HG03342 (cell line): ENCODE measurements at regions not wholly inside any gene's neighbourhood (a gene's known extent, or its start where the extent isn't known, plus 50 kb on each side); places are given as distances from the start of the nearest gene placed in this dataset.
"Not testable (repeated sequence)": the region's sequence is repeated elsewhere in the genome, so short reads cannot be mapped to it uniquely, and the experiment has no call there.

ENCODE experiments used
- ATAC-seq: cut with Tn5 transposase; IDR thresholded peaks from one replicate; pipeline ENCODE4 v1.9.1; 2021; ENCODE audit warnings: mild to moderate bottlenecking, moderate library complexity; ENCODE audit not compliant: unreplicated experiment

DNA sequence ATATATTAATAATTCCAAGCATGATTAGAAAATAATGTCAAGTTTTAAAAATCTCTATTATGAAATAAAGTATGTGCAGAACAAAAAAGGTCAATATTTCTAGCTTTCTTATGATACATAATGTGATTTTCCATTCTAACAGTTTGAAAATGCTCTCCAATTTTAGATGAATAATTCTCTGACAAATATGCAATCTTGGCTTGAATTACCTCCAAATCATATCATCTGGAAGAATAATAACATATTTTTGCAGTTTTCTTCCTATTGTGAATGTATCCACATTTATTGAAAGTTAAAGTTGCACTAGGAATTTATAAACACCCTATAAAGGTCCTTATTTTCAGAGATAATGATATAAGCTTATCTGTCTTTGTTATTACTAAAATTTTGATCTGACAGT is 548.5 kb upstream of the SLC10A2 start:
- ATAC-seq: no peak

DNA sequence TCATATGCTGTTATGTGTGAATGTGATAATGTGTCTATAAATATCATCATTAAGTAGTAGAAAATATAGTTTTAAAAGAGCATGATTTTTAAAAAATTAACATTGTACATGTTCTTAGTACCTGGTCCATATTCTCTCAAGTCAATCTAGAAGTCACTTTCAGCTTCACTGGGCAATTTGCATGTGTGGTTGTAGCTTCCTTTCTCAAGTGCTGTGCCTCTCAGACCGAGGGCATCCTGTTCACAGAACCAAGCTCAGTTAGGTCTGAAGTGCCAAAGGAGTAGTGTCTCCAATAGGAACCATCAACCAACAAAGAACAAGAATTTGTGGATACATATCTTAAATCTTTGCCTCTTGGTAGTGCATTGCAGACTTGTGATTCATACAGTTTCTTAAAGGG is 541.8 kb upstream of the SLC10A2 start:
- peak; percentile 90 for ATAC-seq

DNA sequence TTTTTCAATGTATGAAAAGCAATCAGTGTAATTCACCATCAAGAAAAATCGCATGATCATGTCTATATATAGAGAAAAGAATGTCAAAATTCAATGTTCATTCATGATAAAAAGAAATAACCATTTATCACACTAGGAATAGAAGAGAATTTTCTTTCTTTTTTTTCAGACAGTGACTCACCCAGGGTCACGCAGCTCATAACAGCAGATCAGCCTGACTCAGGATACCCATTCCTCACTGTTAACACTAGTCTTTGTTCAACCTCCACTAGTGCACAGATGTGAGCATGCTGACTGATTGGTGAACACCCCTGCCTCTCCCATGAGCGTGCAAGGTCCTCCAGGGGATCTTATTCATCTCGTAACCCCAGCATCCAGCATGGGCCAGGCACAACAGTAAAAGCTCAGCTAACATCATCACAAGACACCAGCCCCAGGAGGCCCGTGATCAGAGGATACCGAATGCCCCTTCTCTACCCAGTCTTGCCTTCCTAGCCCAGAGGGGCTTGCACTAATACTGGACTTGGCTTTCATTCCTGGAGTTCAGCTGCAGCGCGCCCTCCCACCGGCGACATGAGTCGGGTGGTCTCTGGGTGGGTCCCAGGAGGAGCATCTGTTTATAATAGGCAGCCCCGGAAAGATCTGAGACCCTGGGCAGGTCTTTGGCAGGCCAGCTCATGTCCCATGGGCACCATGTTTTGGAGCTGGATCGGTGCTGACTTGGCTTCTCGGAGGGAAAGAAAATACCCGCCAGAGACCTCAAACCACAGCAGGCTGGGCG is 539.5 kb upstream of the SLC10A2 start:
- ATAC-seq: no peak

DNA sequence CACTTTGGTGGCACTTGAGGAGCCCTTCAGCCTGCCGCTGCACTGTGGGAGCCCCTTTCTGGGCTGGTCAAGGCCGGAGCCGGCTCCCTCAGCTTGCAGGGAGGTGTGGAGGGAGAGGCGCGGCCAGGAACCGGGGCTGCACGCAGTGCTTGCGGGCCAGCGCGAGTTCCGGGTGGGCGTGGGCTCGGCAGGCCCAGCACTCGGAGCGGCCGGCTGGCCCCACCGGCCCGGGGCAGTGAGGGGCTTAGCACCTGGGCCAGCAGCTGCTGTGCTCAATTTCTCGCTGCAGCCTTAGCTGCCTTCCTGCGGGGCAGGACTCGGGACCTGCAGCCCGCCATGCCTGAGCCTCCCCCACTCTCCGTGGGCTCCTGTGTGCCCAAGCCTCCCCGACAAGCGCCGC is 533.7 kb upstream of the SLC10A2 start:
- not testable (repeated sequence) for ATAC-seq

DNA sequence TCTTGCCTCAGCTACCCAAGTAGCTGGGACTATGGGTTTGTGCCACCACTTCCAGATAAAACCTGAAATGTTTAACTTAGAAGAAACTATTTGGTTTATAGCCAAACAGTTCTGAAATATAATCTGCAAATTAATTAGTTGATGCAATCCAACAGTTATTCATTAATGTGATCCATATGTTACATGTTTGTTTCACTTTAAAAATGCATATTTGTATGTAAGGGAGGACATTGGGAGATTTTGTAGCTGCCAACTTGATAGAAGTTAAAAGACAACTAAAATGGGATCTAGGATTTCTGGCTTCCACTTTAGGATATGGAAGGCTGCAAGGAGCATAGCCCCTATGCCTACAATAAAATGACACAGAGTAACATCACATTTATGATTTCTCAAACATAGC is 532.5 kb upstream of the SLC10A2 start:
- ATAC-seq: no peak

DNA sequence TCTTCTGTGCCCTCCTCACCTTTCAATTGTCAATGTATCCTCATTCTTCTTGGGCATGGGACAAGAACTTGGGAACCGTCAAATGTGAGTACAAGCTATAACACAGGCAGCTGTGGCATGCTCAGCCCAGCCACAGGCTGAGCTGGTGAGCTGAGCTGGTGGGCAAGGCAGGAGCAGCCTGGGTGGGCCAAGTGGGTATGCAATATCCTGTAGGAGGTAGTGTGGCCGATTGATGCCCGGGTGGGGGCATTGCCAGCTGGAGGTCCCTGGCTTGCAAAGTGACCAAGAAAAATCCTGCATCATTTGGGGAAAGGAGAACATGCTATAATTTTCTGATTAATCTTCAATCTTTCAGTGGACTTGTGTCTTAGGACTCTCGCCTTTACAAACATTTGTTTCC is 507.2 kb upstream of the SLC10A2 start:
- ATAC-seq: no peak

DNA sequence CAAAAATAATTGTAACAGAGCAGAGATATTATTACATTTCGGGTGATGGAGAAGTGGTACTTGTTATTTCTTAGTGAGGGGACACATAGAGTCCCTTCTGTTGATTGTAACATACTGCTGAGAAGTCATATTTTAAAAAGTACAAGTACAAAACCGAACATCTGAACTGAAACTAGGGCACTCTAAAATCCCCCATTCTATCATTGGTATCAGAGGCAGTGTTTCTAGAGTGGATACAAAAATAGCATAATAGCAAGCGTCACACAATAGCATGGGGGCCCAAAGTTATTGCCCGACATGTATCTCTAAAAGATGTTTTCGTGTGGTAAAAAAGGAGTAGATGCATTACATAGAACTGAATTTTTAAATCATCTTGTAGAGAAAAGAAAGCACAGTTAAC is 502.1 kb upstream of the SLC10A2 start:
- no peak for ATAC-seq

DNA sequence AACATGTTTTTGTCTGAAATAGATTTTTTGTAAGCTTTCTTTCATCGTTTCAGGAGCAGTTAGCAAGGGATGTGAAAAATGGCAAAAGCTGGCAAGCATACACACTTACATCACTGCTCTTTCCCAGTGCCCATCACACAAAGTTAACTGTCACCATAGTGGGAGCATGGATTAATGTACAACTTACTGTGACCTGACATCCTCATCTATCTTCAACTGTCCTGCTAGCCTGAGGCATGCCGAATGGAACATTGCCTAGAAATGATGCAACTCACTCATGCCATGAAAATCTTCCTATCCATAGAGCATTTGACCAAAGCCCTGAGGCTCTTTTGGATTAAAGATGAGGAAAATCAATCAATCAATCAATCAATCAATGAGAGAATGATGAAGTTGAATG is 491.7 kb upstream of the SLC10A2 start:
- ATAC-seq: no peak

DNA sequence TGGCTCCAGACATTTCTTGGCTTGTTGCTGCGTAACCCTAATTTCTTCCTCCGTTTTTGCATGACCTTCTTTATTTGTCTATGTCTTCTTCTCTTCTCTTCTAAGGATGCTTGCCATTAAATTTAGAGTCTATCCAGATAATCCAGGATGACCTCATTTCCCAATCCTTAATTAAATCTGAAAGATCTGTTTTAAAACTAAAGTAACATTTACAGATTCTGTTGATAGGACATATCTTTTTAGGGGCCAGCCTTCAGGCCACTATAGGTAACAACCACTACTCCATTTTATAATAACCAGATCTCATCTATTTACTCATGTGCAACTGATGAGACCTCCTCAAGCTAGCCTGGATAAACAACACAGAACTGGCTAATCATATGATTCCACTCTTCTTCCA is 490.5 kb upstream of the SLC10A2 start:
- no peak for ATAC-seq

DNA sequence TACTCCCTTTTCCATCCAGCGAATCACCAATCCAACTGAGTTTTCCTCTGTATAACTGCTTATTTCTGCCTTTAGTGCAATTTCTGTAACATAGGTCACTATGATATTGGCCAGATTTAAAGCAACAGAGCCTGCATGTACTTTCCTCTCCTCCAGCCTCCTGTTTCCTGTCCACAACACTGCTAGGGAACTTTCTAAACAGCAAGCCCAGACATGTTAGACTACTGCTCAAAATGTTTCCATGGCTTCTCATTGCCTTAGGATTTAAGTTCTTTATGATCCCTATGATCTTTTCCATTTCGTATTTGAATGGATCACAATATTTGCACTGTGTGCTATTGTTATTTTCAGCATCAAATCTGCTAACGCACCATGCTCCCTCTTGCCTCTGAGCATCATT is 481.7 kb upstream of the SLC10A2 start:
- no peak for ATAC-seq

DNA sequence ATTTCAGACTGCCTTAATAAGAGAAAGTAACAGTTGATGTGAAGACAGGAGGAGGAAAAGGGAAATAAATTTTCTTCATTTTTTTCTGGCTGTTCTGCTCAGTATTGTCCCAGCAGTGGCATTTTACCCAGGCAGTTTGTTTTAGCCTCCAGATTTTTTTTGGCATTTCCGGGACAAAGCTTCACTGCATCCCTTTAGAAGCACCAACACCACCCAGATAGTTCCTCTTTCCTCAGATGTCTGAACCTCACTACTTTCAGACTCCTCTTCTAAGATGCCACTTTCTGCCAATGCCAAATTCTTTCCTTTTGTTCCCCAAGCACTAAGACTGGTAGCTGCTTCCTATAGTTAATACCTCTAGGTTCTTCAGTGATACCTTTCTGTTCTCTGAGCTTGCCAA is 480.1 kb upstream of the SLC10A2 start:
- ATAC-seq: no peak

DNA sequence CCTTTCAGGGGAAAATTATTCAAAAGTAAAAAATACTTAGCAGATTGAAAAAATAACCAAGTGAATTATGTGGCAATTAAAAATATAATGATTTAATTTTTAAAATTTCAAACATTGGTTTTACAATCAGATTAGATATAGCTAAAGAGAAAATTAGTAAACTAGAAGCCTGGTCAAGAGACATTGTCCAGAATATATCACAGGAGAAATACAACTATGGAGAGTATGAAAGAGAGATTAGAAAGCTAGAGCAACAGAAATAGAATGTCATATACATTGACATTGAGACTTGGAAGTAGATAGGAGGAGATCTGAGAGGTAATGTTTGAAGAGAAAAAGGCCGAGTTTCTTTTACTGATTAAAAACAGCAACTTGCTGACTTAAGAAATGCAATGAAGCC is 476.4 kb upstream of the SLC10A2 start:
- ATAC-seq: no peak

DNA sequence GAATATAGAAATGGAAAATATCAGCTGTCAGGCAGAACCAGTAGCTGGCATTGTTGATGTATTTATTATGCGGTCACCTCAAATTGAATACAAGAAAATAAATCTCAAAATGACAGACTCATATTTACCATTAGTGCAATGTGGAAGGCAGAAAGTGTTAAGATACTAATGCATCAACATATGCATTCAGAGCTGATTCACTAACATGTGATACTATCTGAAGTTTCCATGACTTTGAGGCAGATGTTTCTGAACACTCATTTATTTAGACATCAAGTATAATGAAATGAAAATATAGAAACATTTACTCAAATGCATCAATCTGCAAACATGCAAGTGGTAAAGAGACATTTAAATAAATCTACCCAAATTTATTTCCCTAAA is 474.2 kb upstream of the SLC10A2 start:
- ATAC-seq: no peak

DNA sequence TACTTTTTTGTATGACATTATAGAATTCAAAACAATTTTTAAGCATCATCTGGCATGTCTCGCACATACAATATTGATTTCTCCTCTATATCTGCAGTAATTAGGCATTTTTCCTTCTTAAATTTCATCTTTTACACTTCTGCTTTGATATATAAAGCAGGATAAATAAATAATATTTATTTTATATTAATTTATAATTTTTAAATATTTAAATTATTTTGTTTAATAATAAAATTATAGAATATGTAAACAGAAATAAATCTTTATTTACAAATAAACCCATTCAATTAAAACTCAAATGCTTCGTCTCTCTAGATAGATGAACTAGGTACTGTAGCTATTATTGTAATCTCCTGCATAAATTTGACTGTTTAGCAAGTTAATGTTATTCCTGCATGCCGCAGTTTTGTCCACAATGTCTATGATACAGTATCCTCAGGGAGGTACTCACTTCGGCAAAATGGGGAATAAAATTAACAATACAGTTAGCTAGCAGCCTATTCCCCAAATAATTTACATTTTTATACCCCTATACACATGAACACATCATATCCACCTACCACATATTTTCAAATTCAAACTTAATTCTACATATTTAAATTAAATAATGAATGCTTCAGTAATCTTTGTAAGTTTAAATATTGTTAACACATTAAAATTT is 473.6 kb upstream of the SLC10A2 start:
- no peak for ATAC-seq

DNA sequence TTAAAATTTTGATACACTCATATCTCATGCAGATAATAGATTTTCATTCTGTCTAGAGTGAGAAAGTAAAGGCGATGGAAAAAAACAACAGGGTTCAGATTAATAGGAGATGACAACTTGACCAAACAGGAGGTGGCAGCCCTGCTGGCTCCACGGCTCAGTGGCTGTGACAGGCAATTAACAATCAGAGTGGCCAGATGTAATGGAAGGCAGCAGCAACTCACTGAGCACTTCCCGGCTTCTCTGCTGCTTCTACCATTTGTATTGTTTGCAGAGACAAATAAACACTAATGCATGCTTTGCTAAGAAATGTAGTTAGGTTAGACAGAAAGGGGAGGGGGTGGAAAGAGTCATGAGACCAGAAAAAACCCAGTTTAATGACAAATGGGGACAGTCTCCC is 473.0 kb upstream of the SLC10A2 start:
- ATAC-seq: no peak

DNA sequence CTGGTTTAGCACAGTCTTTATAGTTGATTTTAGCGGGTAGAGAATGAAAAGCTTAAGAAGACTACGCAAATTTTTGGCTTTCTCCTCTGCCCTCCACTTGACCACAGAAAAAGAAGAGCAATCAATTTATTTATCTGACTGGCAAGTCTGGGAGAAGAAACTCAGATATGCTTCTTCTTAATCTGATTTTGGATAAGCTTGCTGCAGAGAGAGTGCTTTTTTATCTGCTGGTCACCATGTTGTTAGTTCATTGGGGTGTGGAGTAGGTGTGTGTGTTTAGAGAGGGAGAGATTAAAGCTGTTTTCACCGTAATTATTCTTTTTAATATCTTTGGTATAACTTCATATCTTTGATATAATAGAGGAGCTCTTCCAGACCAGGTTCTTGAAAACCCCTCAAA is 471.4 kb upstream of the SLC10A2 start:
- no peak for ATAC-seq

DNA sequence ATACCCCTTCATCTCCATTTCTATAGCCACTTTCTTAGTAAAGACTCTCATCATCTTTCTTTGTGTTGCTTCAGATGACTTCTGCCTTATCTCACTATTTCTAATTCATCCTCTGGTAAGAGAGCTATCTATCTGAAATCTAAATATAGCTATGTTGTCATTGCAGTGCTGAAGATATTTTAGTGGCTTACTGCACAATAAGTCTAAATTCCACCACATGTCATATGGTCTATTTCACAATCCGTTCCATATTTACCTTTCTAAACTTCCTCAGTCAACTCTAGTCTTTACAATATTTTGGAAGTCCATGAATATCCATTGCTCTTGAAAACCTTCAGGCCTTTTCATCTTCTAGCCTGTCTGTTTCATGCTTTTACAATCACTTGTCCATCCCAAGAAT is 465.1 kb upstream of the SLC10A2 start:
- no peak for ATAC-seq

DNA sequence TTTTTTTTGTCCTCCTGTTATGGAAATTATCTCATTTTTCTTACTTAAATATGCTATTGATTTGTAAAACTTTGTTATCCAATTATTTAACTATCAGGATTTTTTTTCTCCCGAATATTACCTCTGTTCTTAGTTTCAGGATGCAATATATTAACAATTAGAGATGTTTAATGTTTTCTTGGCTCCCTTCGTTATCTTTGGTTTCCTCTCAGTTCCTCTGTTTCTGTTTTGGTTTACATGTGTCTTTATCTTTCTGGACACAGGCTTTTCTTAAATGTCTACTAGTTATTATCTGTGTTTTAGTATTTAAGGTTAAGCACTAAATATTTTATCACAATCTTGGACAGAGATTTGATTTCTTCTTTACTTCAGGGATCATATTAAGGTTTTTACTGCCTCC is 462.2 kb upstream of the SLC10A2 start:
- ATAC-seq: no peak

DNA sequence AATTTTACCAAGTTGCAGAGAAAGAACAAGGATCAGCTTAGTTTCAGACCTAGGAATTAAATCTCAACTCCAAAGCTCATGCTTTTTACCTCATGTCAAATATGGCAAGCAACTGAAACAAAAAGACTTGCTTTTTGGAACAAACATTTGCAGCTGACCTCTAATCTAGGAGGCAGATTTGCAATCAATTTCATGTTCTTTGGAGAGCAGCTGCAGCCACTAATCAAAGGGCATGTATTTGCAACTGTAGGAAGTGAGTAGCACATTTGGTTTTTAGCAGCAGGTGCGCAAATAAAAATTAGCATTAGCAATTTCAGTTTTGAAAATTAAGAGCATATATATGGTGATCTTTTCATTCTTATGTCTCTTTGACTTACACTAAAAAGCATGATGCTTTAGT is 459.3 kb upstream of the SLC10A2 start:
- ATAC-seq: no peak

DNA sequence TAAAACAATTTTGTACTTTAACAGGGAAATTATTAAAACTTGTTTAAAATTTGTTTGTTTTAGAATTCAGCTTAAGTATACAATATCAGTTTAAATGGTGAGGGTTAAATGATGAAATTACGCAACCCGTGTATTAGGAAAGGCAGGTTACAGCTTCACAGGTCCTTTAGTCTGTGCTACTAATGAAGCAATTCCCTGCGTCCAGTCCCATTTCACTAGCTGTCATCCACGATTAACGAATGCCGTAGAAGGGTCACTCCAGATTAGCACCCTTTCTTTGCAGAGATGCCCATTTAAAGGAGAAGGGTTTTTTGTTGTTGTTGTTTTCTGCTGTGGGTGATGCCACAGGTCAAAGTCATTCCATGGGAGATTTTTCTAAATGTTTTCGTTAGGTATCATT is 457.6 kb upstream of the SLC10A2 start:
- no peak for ATAC-seq

DNA sequence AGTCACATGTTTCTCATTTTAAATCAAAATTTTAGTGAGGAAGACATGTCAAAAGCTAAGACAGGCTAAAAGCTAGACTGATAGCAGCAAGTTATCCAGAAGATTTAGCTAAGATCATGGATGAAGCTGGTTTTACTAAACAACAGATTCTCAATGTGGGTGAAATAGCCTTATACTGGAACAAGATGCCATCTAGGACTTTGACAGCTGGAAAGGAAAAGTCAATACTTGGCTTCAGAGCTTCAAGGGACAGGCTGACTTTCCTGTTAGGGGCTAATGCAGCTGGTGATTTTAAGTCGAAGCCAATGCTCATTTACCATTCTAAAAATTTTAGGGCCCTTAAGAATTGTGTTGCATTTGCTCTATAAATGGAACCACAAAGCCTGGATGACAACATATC is 455.3 kb upstream of the SLC10A2 start:
- ATAC-seq: no peak

DNA sequence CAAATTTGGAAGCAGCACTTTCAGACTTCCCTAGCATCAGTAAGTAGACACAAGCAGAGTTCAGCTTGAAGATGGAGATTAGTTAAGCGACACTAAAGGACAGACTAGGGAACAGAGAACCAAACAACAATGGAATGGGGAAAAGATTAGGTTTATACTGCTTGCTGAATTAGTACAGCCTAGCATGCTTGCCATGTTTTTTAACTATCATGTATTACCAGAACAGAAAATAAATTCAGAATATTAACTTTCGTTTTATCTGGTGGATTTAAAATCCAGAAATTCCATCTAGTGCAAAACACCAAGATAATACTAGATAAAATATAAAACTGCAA is 451.5 kb upstream of the SLC10A2 start:
- no peak for ATAC-seq
